Heart left ventricle (tissue), 16 donors: ENCODE measurements at regions not wholly inside any gene's neighbourhood (a gene's known extent, or its start where the extent isn't known, plus 50 kb on each side); places are given as distances from the start of the nearest gene placed in this dataset.

Experiments
- ATAC-seq, 4 donors: fragments of 200-7000 bp; cut with Tn5 transposase; one replicate each; pipeline ENCODE4 v1.9.1; 2020 to 2022; ENCODE audit warnings: moderate library complexity in 4 of 4, mild to moderate bottlenecking in 3 of 4, moderate number of reproducible peaks in 1 of 4
- DNase-seq, 5 donors: peaks; one replicate each; pipeline ENCODE4 v3.0.0-alpha.2; 2020
- H3K27ac ChIP-seq, 12 donors: fragments of 200-600 bp; sonication (generic) in 4 of 12; one replicate each; pipeline versions ENCODE4 v1.5.0 to v1.8.0; 2016 to 2022; ENCODE audit warnings: mild to moderate bottlenecking in 2 of 12
- H3K27me3 ChIP-seq, 9 donors: fragments of 200-600 bp; sonication (generic) in 2 of 9; one replicate each; pipeline versions ENCODE4 v1.5.1 to v1.8.0; 2016 to 2022; ENCODE audit warnings: mild to moderate bottlenecking in 3 of 9
- H3K36me3 ChIP-seq, 9 donors: fragments of 200-600 bp; sonication (generic) in 2 of 9; one replicate each; pipeline versions ENCODE4 v1.5.0 to v1.8.0; 2018 to 2022; ENCODE audit warnings: mild to moderate bottlenecking in 2 of 9
- H3K4me1 ChIP-seq, 12 donors: fragments of 200-600 bp; sonication (generic) in 4 of 12; one replicate each; pipeline versions ENCODE4 v1.5.0 to v1.8.0; 2016 to 2022; ENCODE audit warnings: mild to moderate bottlenecking in 3 of 12
- H3K4me3 ChIP-seq, 12 donors: fragments of 200-600 bp; sonication (generic) in 4 of 12; one replicate each; pipeline versions ENCODE4 v1.5.0 to v1.8.0; 2017 to 2022; ENCODE audit warnings: mild to moderate bottlenecking in 9 of 12, moderate library complexity in 4 of 12
- H3K9me3 ChIP-seq, 12 donors: fragments of 200-600 bp; sonication (generic) in 4 of 12; one replicate each; pipeline versions ENCODE4 v1.5.0 to v1.8.0; 2016 to 2022; ENCODE audit warnings: mild to moderate bottlenecking in 1 of 12
- POLR2A ChIP-seq, 2 donors: fragments of 450-650 bp; IDR thresholded peaks; one replicate each; pipeline ENCODE4 v1.6.1; 2017; ENCODE audit warnings: antibody characterized with exemption in 2 of 2, mild to moderate bottlenecking in 2 of 2, moderate library complexity in 2 of 2
- WGBS, 4 donors: extraction: QIAGEN DNeasy Blood & Tissue Kit in 2 of 4; methylation state at CpG; one replicate each; pipeline versions ENCODE4 v1.1.5 to v1.1.7; 2013 to 2018; 5-methylcytosine and 5-hydroxymethylcytosine counted together
- intact Hi-C, 10 donors: fragments of 100-400 bp; cut with DNase I; formaldehyde crosslinking; loops; one replicate each; pipeline versions ENCODE4 v1.11.1 to v1.14.2; 2022
- TF ChIP-seq, protein P1 (sequence below), 12 donors: fragments of 200-600 bp; sonication (generic) in 4 of 12; IDR thresholded peaks; one replicate each; pipeline versions ENCODE4 v1.5.0 to v1.8.0; 2018 to 2022; ENCODE audit warnings: antibody characterized with exemption in 12 of 12, mild to moderate bottlenecking in 5 of 12
- donor health status: ischemic (EF 13 %, LVEDD 7.1; RV severe dilation, severe dysfunction).
- donor health status: healthy with polysubstance abuse.
- donor health status: DM: no; HTN: yes; CAD: no.
- donor health status: DM: no; HTN: no; CAD: no.
- donor health status: ischemic (EF 25% LVEDD 6.9; RV normal size, moderate dysfunction).
- donor health status: ischemic (EF 25% LVEDD 5.7; RV mildly dilated, moderate dysfunction).
- donor health status: healthy.
- donor health status: DM: yes; HTN: yes; CAD: no.
- donor health status: ischemic (EF 35%, LVEDD 5.7; RV mildly dilated, moderate dysfunction).
- donor health status: nonischemic (EF 11% LVEDD 7.7; RV severe dilation, severe dysfunction).
- donor health status: DM: yes; HTN: yes; CAD: no.
- donor health status: PGD.
- donor health status: ischemic (EF 29% LVEDD 5.4; RV normal size, mild dysfunction).
- donor health status: nonischemic (EF 23%, LVEDD 6.1; RV moderate dilation, normal function).

DNA sequence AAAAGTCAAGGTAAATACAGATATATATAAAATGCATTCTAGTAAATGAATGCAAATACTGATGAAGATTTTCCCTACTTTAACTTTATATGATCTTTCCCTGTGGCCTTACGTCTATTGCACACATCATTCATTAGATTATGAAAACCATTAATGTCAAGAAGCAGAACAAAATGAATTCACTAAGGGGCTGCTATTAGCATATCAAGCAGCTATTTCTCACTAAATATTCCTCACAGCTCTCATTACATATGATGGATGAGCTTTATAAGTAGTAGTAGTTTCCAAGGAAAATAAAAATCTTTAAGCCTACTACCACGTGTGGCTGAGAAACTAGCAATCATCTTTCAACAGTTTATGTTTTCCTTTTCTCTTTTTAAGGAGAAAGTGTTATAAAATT is 702.8 kb upstream of the SLC39A10 start:
- H3K27me3 ChIP-seq: no peaks in the 10 kb centered on the region
- H3K4me1 ChIP-seq: no peaks in the 10 kb centered on the region
- DNase-seq (no peak), ATAC-seq (no peak)
- H3K9me3 ChIP-seq: peaks cover 0 to 7% (median 0%) of the 10 kb centered on the region in 12 donors
- H3K36me3 ChIP-seq: no peaks in the 10 kb centered on the region
- intact Hi-C loops: no loop called here
- WGBS, 4 donors: 78 to 87% (median 81%) methylated on average over 2 of the region's 2 CpGs
- H3K4me3 ChIP-seq: no peak overlapping the region
- no peak for TF ChIP-seq POLR2A (IDR thresholded peaks at IDR 0.05)
- TF ChIP-seq, protein P1, sequence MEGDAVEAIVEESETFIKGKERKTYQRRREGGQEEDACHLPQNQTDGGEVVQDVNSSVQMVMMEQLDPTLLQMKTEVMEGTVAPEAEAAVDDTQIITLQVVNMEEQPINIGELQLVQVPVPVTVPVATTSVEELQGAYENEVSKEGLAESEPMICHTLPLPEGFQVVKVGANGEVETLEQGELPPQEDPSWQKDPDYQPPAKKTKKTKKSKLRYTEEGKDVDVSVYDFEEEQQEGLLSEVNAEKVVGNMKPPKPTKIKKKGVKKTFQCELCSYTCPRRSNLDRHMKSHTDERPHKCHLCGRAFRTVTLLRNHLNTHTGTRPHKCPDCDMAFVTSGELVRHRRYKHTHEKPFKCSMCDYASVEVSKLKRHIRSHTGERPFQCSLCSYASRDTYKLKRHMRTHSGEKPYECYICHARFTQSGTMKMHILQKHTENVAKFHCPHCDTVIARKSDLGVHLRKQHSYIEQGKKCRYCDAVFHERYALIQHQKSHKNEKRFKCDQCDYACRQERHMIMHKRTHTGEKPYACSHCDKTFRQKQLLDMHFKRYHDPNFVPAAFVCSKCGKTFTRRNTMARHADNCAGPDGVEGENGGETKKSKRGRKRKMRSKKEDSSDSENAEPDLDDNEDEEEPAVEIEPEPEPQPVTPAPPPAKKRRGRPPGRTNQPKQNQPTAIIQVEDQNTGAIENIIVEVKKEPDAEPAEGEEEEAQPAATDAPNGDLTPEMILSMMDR (IDR thresholded peaks at IDR 0.05): no peak
- no peak overlapping the region for H3K27ac ChIP-seq

DNA sequence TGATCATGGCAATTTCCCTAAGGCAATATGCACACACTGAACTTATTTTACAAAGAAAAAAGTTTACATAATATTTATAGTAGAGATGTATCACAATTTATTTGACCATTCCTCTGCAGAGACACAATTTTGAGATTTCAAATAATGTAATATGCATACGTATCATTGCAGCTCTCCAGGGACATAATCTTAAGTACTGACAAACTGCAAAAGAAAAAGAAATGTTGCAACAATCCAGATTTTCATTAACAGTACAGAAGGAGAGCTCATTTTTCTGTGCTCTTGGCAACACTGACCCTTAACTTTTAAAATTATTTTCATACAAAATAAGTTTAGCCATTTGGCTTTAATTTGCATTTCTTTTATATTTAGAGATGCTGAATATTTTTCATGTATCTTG is 710.2 kb upstream of the SLC39A10 start:
- H3K4me3 ChIP-seq: no peak overlapping the region
- H3K36me3 ChIP-seq: no peaks in the 10 kb centered on the region
- ATAC-seq (no peak), DNase-seq (no peak)
- intact Hi-C loops: no loop called here
- no peak overlapping the region for H3K27ac ChIP-seq
- no peaks in the 10 kb centered on the region for H3K4me1 ChIP-seq
- no peak for TF ChIP-seq POLR2A (IDR thresholded peaks at IDR 0.05)
- TF ChIP-seq, protein P1 (IDR thresholded peaks at IDR 0.05): no peak
- 51 to 68% (median 59%) methylated on average over 1 of the region's 1 CpG for WGBS, 4 donors
- no peaks in the 10 kb centered on the region for H3K27me3 ChIP-seq
- peaks cover 0 to 5% (median 0%) of the 10 kb centered on the region in 12 donors for H3K9me3 ChIP-seq

DNA sequence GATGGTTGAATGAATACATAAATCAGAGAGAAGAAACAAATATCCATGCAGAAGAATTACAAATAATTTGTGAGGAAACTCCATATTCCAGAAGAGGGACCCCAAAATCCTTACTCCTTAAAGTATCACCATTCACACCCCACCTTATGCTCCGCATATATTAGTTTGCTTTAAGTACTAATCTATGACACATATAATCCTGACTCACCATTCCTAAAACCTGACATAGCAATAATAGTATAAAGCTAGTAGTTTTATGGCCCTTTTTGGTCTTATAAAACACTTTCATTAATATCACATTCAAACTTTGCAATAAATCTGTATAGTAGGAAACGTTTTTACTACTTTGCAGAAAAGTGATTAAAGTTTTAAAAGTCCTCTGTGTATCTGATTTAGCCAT is 719.0 kb upstream of the SLC39A10 start:
- 65 to 79% (median 73%) methylated on average over 2 of the region's 2 CpGs for WGBS, 4 donors
- Histone ChIP-seq H3K36me3 (no peaks in the 10 kb centered on the region), H3K9me3 (peaks cover 0 to 6% (median 0%) of the 10 kb centered on the region in 12 donors), H3K27ac (no peak overlapping the region), H3K27me3 (no peaks in the 10 kb centered on the region), H3K4me1 (no peaks in the 10 kb centered on the region), H3K4me3 (no peak overlapping the region)
- intact Hi-C loops: no loop called here
- DNase-seq (no peak), ATAC-seq (no peak)
- TF ChIP-seq, protein P1 (IDR thresholded peaks at IDR 0.05): no peak
- TF ChIP-seq POLR2A (IDR thresholded peaks at IDR 0.05): no peak

DNA sequence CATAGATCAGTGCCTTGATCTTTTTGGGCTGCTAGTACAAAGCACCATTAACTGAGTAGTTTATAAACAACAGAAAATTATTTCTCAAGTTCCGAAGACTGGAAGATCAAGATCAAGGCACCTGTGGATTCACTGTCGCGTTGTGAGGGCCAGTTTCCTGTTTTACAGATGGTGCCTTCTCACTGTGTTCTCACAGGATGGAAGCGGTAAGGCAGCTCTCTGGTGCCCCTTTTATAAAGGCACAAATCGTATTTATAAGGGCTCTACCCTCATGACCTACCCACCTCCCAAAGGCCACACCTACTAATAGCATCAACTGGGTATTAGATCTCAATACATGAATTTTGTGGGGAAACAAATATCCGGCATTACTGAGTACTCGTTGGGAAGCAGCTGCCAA is 729.5 kb upstream of the SLC39A10 start:
- Histone ChIP-seq H3K36me3 (no peaks in the 10 kb centered on the region), H3K9me3 (peaks cover 0 to 4% (median 0%) of the 10 kb centered on the region in 12 donors), H3K4me1 (no peaks in the 10 kb centered on the region), H3K27me3 (no peaks in the 10 kb centered on the region), H3K27ac (no peak overlapping the region), H3K4me3 (no peak overlapping the region)
- WGBS, 4 donors: 79 to 86% (median 82%) methylated on average over 7 of the region's 7 CpGs
- no peak for TF ChIP-seq POLR2A (IDR thresholded peaks at IDR 0.05)
- TF ChIP-seq, protein P1 (IDR thresholded peaks at IDR 0.05): no peak
- DNase-seq: no peak
- ATAC-seq: no peak
- intact Hi-C loops: no loop called here
